ENCODE measurements at regions not wholly inside any gene's neighbourhood (a gene's known extent, or its start where the extent isn't known, plus 50 kb on each side); places are given as distances from the start of the nearest gene placed in this dataset.
"Not testable (repeated sequence)": the region's sequence is repeated elsewhere in the genome, so short reads cannot be mapped to it uniquely, and the experiment has no call there.

DNA sequence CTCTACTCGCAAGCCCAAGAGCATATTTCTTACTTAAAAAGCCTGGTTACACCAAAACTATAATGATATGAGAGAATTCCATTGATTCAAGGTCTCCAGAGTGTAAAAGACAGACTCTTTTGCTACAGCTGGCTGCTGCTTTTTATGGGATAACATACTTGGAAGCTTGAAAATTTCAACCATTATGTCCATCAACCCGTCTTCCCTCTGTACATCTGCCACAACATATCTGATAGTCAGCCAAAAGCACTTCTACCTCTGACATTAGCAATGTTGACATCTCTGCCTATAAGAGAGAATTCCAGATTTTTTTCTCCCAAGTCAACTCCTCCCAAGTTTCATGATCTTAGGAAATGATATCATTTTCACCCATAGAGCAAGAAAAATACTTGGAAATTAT lies 54.4 kb upstream of the IQCM start:
- no peak for DNase-seq (ENCODE audit: low spot score)

DNA sequence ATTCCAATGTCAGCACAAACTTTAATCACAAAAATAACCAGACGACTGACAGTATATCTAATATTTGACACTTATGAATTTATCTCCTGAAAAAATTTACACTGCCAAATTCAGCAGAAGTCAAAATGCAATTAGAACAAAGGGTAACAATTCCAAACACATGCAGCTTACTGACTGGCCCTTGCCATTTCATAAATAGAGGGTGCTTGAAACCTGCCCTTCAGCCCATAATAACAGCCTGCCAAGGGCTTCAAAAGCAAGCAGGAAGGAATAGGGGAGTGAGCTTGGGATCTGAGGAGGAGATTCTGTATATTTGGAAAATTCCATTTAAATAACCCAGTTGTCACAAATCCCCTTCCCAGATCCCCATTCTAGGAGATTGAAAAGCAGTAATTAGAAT lies 66.1 kb upstream of the IQCM start:
- DNase-seq (ENCODE audit: low spot score) = no peak

DNA sequence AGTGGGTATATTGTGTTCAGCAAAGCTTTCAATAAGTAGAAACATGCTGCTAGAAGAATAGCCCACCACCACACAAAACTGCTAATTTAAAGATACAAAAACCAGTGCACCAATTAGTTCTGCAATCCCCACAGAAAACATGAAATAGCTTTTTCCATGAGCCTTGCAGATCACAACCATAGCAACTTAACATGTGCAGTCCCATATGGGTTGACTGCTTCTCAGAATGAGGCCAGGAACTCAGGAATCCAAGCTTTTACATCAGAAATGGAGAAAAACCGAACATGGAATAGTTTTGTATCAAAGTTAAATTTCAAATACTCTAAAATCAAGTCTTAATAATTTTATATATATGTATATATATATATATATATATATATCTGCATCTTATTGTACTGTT lies 66.6 kb upstream of the IQCM start:
- DNase-seq (ENCODE audit: low spot score) = no peak

DNA sequence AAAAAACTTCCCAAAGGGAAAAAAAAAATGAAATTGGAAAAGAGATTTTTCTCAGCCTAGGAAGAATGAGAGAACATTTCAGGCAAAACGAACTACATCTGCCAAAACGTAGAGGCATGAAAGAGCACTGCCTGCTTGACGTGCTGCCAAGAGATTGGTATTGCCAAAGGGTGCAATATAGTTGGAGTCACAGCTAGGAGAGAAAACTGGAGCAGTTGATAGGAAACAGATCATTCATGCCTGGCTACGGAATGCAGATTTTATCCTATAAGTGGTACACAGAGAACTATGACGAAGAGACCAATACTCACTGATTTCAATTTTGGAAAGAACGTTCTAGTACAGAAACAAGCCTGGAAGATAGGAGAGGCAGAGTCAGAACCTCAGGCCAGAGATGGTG lies 68.4 kb upstream of the IQCM start:
- DNase-seq (ENCODE audit: low spot score) = no peak

DNA sequence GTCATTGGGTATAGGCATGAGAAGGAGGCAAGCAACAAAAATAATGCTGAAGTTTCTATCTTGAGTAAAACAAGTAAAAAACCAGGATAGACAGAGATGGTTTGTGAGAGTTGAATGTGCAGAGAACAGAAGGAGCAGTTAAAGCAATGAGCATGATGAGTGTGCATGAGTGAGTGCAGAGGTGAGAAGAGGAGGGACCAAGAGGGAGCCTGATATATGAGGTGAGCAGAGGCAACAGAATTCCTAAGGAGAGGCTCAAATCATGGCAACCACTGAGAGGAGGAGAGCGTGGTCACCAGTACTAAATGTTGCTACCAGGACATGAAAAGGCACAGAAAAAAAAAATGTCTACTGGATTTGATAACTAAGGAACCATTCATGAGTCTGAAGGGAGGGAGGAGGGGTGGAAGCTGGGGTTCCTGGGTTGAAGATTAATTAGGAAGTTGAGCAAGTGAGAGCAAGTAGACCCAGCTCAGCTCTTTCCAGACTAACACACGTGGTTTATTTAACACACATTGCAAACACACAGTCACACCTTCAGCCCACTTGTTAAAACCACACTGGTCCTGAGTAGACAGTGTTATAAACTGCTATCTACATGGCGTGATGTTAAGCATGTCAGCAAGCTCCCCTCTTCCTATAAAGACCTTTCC lies 69.0 kb upstream of the IQCM start:
- DNase-seq (ENCODE audit: low spot score) = no peak

DNA sequence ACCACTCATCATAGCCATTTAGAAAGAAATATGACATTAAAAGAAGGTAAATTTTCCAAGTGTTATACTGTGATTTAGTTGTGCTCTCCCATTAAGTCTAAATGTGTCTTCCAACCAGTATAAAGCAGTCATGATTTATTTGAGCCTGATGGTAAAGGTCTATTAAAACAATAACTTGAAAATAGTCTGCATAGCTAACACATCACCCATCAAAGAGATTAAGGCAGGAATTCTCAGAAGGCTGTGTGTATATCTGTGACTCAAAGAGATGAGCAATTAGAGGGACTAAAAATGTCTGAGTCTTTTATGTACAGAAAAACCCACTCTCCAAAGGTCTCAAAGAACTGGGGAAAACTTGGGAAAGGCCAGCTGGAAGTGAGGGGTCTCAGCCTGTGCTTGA lies 70.3 kb upstream of the IQCM start:
- peak; percentile 91 for DNase-seq (ENCODE audit: low spot score)

DNA sequence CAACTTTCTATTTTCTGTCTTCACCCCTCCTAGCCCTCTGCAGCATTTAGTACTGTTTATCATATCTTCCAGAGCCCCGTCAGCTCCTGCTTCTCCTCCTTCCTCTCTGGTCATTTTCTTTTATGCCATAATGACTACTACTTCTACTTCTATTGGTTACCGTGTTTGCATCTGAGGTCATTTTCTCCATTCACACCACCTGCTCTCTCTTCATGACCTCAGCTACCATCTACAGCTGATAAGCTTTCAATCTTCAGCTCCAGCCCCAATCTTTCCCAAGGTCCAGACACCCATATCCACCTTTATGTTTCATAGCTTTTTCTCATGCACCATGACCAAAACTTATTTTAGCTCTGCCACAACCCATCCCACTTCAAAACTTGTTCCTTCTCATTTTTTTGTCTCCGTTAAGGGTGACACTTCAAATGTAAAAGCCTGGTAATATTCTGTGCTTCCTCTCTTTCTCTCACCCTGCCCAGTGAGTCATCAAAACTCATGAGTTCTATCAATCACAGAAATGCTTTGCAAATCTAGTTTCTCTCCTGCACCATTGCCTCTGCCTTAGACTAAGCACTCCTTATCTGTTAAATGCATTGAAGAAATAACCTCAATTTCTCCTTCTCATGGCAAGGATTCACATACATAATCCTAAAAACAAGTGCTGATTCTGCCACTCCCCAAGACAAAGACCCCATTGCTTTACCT lies 71.3 kb upstream of the IQCM start:
- DNase-seq (ENCODE audit: low spot score) = peak; percentile 52

DNA sequence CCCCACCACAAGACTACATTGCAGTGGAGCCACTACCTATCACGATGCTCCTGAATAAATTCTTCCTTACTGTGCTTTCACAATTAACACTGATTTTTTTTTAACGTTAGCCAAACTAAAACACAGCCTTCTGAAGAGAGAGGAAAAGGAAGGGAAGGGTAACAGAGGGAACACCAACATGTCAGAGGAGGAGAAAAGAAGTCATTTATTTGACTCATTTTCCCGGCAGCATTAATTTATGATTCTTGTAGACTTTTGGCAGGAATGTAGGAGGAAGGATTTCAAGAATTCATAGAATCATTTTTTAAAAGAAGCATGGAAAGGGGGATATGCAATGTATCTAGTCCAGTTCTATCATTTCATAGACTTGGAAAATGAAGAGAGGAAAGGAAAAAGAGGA lies 74.3 kb upstream of the IQCM start:
- no peak for DNase-seq (ENCODE audit: low spot score)

DNA sequence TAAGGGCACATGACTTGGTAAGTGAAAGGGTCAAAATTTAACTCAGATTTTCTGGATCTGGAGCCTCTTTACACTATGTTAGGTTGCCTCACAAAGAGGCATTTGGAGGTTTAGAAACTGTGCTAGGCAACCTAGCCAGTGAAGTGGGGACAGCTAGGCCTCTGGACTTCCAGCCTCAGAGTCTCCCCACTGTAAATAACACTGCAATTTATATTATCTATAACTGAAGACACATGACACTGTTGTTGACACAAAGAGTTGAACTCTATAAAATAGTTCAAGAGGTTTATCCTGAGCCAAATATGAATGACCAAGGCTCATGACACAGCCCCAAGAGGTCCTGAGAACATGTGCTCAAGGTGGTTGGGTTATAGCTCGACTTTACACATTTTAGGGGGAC lies 74.9 kb upstream of the IQCM start:
- no peak for DNase-seq (ENCODE audit: low spot score)

DNA sequence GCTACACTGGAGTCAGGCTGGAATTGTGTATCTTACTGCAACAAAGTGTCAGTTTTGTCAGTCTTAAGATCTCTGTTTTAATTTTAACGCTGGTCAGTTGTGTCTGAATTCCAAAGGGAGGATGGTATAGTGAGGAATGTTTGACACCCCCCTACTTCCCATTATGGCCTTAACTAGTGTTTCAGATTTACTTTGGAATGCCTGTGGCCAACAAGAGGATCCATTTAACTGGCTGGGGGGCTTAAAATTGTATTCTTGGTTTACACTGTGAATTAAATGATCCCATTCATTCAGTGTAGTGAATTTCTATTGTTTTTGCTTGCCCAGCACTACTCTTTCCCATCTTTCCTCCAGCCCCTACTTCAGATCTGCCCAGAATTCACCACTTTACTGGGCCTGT lies 75.8 kb upstream of the IQCM start:
- peak; percentile 33 for DNase-seq (ENCODE audit: low spot score)

DNA sequence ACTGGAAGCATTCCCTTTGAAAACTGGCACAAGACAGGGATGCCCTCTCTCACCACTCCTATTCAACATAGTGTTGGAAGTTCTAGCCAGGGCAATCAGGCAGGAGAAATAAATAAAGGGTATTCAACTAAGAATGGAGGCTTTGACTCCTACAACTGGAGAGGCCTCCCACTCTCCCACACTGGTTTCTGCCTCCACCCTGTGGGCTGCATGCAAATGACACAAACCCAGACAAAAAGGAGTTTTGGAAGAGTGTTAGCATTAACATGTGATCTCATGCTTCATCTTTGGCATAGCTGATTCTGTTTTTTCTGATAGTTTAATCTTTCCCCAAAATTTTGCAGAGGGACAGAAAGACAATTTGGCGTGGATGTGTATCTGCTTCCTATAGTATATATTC lies 80.8 kb upstream of the IQCM start:
- peak; percentile 54 for DNase-seq (ENCODE audit: low spot score)

DNA sequence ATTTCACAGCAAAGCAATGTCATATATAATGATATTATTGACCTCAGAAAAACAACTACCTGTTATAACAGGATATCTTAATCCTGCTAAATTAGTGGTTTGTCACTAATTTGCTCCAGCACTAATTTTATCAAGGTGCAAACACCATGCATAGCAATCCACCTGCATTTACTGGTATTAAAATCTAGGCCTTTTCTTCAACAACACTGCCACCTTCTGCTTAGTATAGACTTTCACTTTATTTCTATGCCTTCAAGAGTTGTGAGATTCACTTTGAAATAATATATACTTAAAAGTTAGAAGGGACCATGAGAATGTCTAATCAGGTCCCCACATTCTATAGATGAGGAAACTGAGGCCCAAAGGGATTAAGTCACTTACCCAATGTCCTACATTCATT lies 82.1 kb upstream of the IQCM start:
- DNase-seq (ENCODE audit: low spot score) = peak; percentile 19

DNA sequence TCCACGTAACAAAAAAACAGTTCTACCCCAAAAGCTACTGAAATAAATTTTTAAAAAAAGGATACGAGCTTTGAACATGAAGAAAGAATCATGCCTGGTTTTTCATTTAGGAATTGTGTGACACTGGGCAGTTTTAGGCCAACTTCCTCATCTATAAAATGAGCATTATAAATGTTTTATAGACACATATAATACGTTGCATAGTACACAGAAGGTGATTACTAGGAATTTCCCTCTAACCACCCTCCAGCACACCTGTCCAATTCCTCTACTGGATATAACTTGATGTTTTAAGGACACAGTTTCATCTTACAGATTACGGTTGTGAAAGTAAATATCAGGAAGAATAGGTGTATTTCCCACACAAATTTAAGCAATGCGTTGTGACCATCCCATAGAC lies 85.5 kb upstream of the IQCM start:
- DNase-seq (ENCODE audit: low spot score) = no peak

DNA sequence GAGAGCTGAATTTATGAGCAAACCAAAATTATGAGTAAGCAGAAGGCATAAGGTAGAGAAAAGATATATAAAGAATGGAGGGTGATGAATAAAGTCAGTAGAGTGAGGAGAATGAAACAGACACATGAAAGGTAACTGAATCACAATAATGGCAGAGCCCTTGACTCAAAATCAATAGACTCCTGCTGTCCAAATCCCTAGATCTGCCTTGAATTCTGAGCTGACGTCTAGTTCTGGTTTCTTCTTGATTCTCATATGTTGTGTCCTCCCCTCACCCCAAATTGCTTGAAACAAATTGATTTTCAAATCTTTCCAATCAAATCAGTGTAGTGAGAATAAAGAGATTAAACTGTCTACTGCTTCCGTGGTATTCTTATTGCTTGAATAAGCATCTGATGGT lies 86.6 kb upstream of the IQCM start:
- DNase-seq (ENCODE audit: low spot score) = no peak

DNA sequence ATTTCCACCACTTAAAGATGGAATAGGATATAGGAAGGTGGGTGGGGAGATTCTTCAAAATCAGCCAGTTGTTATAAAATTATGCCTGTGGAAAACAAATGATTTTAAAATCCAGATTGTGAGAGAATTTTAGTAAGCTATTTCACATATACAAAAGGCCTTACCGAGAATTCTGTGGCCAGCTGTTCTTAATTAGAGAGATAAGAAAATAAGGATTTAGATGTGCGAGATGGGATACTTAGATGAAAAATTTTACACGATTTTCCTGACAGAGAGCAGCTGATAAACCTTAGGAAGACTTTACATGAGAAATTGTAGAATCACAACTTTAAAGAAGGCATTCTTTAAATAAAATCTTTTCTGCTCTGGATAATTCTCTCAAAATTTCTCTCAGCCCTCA lies 94.5 kb upstream of the IQCM start:
- no peak for DNase-seq (ENCODE audit: low spot score)

DNA sequence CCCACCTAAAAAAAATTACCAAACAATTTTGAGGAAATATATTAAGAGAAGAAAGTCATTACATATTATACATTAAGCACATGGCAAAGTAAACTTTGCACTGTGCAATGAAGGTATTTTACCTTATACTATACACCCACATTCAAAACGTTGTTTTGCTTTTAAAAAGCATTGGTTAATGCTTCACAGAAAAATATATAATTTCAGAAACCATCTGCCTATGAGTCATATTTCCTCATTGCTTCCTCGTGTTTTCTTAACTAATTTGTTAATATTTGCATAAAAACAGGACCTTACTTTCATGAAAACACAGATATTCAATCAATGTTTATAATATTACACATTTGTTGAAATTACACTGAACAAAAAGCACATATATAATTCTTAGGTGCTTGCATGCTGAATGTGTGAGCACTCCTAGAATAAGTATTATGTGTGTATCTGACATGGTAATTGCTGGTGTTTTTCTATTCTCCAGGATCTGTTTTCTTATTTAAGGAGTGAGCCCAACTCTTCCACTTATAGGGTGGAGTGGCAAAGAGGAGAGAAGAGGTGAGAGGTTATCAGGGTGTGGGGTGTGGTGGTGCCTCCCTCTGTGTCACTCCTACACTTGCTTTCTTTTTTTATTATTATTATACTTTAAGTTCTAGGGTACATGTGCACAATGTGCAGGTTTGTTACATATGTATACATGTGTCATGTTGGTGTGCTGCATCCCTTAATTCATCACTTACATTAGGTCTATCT lies 95.1 kb upstream of the IQCM start:
- no peak for DNase-seq (ENCODE audit: low spot score)

DNA sequence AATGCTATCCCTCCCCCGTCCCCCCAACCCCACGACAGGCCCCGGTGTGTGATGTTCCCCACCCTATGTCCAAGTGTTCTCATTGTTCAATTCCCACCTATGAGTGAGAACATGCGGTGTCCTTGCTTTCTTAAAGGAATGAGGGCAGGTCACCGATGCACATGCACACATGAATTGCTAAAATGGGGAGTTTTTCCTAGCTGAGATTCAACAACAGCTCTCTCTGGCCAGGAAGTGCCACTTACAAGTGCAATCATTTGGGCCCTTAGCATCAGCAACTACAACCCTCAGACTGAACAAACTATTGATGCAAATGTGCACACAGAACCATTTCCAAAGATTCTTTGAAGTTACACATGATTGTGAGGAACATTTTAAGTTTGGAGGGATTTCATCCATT lies 95.7 kb upstream of the IQCM start:
- DNase-seq (ENCODE audit: low spot score) = no peak

DNA sequence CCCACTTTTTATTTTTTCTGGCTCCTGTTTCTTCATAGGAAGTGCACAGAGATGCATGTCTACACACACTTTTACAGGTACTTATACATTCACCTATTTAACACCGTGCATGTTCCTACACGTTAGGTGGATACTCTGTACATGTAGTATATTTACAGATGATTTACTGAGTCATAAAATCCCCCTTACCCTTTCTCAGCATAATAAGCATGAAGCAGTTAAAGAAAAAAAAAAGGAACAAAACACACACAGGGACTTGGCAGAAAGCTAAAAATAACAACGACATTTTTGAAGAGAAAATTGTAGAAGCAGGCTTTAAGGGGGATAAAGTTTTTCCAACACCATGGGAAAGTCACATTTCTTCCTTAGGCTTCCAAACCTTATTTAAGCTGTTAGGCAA lies 96.4 kb upstream of the IQCM start:
- DNase-seq (ENCODE audit: low spot score) = no peak

DNA sequence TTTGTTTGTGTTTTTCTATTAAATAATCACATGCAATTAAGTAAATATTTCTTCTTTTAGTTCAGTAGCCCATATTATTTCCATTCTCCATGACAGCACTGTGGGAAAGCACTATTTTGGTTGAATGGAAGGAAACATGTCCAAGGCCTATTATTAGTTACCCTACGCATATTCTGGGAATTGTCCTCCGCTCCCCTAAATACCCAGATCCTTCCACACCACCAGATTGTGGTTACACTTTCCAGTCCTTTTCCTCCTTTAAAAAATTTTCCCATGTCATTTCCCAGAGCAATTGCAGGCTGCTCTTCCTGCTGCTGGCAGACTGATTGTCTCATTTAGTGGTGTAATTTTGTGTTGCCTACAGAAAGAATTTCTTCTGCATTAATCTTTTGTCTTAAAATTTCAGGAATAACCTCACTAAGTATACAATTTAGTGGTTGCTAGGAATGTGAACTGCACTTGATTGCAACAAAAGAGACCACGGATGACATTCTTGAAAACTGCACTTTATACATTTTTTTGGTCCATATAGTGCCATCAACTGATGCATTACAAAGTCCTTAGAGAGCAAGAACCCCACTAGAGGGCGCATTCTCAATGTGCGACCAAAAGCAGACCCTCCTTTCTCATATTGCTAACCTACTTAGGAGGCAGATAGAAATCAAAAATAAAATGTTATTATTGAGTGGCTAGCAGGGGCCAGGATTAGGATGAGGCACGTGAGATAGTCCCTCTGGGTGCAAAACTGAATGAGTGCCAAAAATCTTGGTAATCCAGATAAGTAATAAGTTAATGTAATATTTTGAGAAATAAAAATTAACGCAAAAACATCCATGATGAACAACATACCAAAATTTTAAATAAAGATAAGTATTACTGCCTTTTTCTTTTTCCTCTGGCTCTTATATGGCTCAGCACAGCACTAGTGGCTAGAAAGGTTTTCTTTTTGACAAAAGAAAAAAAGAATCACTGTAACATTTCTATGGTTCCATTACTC lies 98.8 kb upstream of the IQCM start:
- peak; percentile 70 for DNase-seq (ENCODE audit: low spot score)

DNA sequence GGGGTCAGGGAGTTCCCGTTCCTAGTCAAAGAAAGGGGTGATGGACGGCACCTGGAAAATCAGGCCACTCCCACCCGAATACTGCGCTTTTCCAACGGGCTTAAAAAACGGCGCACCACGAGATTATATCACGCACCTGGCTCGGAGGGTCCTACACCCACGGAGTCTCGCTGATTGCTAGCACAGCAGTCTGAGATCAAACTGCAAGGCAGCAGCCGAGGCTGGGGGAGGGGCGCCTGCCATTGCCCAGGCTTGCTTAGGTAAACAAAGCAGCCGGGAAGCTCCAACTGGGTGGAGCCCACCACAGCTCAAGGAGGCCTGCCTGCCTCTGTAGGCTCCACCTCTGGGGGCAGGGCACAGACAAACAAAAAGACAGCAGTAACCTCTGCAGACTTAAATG lies 100.1 kb upstream of the IQCM start:
- not testable (repeated sequence) for DNase-seq (ENCODE audit: low spot score)

DNA sequence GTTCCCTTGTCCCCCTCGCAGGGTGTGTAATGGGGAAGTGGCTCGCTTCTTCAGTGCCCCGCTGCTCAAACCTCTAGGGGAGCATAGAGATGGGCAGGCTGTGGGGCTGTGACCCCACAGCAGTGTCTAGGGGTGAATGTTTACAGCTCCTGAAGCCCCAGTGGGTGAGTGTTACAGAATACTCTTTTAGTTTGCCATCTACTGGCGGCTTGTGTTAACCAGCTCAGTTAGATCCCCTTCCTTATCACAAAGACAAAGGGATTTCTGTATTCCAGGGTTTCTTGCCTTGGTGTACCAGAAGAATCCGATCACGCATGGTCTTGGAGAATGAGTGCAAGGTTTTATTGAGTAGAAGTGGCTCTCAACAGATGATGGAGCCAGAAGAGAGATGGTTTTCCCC lies 108.1 kb upstream of the IQCM start:
- DNase-seq (ENCODE audit: low spot score) = no peak

DNA sequence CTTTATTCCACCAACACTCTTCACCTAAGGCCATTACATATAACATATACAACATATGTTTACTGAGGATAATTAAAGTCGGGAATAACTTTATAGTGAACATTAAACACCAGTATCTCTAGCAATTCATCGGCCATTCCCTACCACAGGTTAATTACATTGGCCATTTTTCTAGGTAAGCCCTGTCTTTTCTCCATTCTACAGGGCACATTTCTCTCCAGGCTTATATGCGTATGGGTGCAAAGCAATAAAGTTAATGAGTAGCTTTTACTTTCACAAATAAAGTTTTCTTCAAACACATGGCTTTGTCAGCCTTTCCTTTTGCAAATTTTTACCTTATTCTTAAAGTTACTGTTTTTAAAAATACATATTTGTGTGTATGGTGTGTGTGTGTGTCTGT lies 111.9 kb upstream of the IQCM start:
- DNase-seq (ENCODE audit: low spot score) = no peak
